ENCODE measurements at regions not wholly inside any gene's neighbourhood (a gene's known extent, or its start where the extent isn't known, plus 50 kb on each side); places are given as distances from the start of the nearest gene placed in this dataset.

GRCh38 chr10:3852147-3852904, 67.3 kb upstream of the KLF6 start:
- peak; percentile 41 for DNase-seq

- no peak for DNase-seq
These were observed 66.3 kb upstream of the KLF6 start for GRCh38 chr10:3850999-3851937.

- DNase-seq = no peak
These were observed 64.0 kb upstream of the KLF6 start for GRCh38 chr10:3848775-3849635.

- no peak for DNase-seq
These were observed 63.2 kb upstream of the KLF6 start for GRCh38 chr10:3848005-3848774.

- DNase-seq = no peak
These were observed 61.7 kb upstream of the KLF6 start for GRCh38 chr10:3846736-3847135.

- DNase-seq = no peak
These were observed 59.5 kb upstream of the KLF6 start for GRCh38 chr10:3844491-3845025.

GRCh38 chr10:3838460-3839437, 53.7 kb upstream of the KLF6 start:
- DNase-seq = no peak

GRCh38 chr10:3837647-3838459, 52.8 kb upstream of the KLF6 start:
- DNase-seq = no peak

GRCh38 chr10:3836222-3836820, 51.3 kb upstream of the KLF6 start:
- no peak for DNase-seq

GRCh38 chr10:3835770-3836169, 50.8 kb upstream of the KLF6 start:
- DNase-seq = no peak

- DNase-seq = no peak
These were observed 49.9 kb upstream of the KLF6 start for GRCh38 chr10:3834947-3835346.

Measured in stimulated activated CD4-positive, alpha-beta T cell treated with anti-CD3 and anti-CD28 coated beads, Interleukin-12 subunit alpha, Interleukin-12 subunit beta, amount 100 ng/mL, for 4 hours (primary cell).